ENCODE measurements at regions not wholly inside any gene's neighbourhood (a gene's known extent, or its start where the extent isn't known, plus 50 kb on each side); places are given as distances from the start of the nearest gene placed in this dataset.

- 0 out of 2 replicates have a peak overlapping the region, but pooled peaks have one; percentile 29 for H3K27ac Mint-ChIP-seq
- TF ChIP-seq CTCF (IDR thresholded peaks at IDR 0.05), result no peak
- no peaks in the 10 kb centered on the region for H3K27me3 Mint-ChIP-seq (ENCODE audit: insufficient read depth)
- peaks cover 32% of the 10 kb centered on the region for H3K4me1 Mint-ChIP-seq (ENCODE audit: low read depth)
- no peak for DNase-seq
- no peaks in the 10 kb centered on the region for H3K9me3 Mint-ChIP-seq
- H3K36me3 Mint-ChIP-seq (ENCODE audit: low read depth), result no peaks in the 10 kb centered on the region
- H3K4me3 Mint-ChIP-seq, result no peak overlapping the region
Measured at GRCh38 chr4:124429746-124430250, 282.7 kb downstream of the ANKRD50 start.

- Mint-ChIP-seq H3K27ac (peak overlapping the region; percentile 15; the same call in 1 of the 2 replicates), H3K27me3 (ENCODE audit: insufficient read depth) (no peaks in the 10 kb centered on the region; the same call in 1 of the 2 replicates), H3K4me3 (no peak overlapping the region), H3K9me3 (no peaks in the 10 kb centered on the region), H3K36me3 (ENCODE audit: low read depth) (no peaks in the 10 kb centered on the region), H3K4me1 (ENCODE audit: low read depth) (peaks cover 32% of the 10 kb centered on the region)
- TF ChIP-seq CTCF (IDR thresholded peaks at IDR 0.05), result no peak
- peak; percentile 24 for DNase-seq
Measured at GRCh38 chr4:124431653-124432192, 280.8 kb downstream of the ANKRD50 start.

- no peaks in the 10 kb centered on the region for H3K9me3 Mint-ChIP-seq
- no peak overlapping the region for H3K4me3 Mint-ChIP-seq
- H3K36me3 Mint-ChIP-seq (ENCODE audit: low read depth), result no peaks in the 10 kb centered on the region
- H3K4me1 Mint-ChIP-seq (ENCODE audit: low read depth), result peaks cover 33% of the 10 kb centered on the region
- no peak for TF ChIP-seq CTCF (IDR thresholded peaks at IDR 0.05)
- DNase-seq, result peak; percentile 23
- no peaks in the 10 kb centered on the region; the same call in 1 of the 2 replicates for H3K27me3 Mint-ChIP-seq (ENCODE audit: insufficient read depth)
- peak overlapping the region; percentile 4; the same call in 1 of the 2 replicates for H3K27ac Mint-ChIP-seq
Measured at GRCh38 chr4:124432500-124432899, 280.0 kb downstream of the ANKRD50 start.

GRCh38 chr4:124433044-124433443 lies 279.5 kb downstream of the ANKRD50 start:
- TF ChIP-seq CTCF (IDR thresholded peaks at IDR 0.05), result no peak
- no peak overlapping the region for H3K4me3 Mint-ChIP-seq

GRCh38 chr4:124433500-124433899 lies 279.0 kb downstream of the ANKRD50 start:
- H3K4me3 Mint-ChIP-seq, result no peak overlapping the region
- no peaks in the 10 kb centered on the region; the same call in 1 of the 2 replicates for H3K27me3 Mint-ChIP-seq (ENCODE audit: insufficient read depth)
- no peak for TF ChIP-seq CTCF (IDR thresholded peaks at IDR 0.05)
- H3K9me3 Mint-ChIP-seq, result no peaks in the 10 kb centered on the region
- H3K27ac Mint-ChIP-seq, result no peak overlapping the region
- DNase-seq, result no peak
- no peaks in the 10 kb centered on the region for H3K36me3 Mint-ChIP-seq (ENCODE audit: low read depth)
- peaks cover 42% of the 10 kb centered on the region for H3K4me1 Mint-ChIP-seq (ENCODE audit: low read depth)

More at GRCh38 chr4:124433044-124433443, 279.5 kb downstream of the ANKRD50 start:
- H3K27ac Mint-ChIP-seq, result peak overlapping the region; percentile 4; the same call in 1 of the 2 replicates
- no peaks in the 10 kb centered on the region; the same call in 1 of the 2 replicates for H3K27me3 Mint-ChIP-seq (ENCODE audit: insufficient read depth)
- peaks cover 39% of the 10 kb centered on the region for H3K4me1 Mint-ChIP-seq (ENCODE audit: low read depth)
- H3K36me3 Mint-ChIP-seq (ENCODE audit: low read depth), result no peaks in the 10 kb centered on the region
- H3K9me3 Mint-ChIP-seq, result no peaks in the 10 kb centered on the region
- no peak for DNase-seq
